Nucleus accumbens (tissue), 56 donors: ENCODE measurements at regions not wholly inside any gene's neighbourhood (a gene's known extent, or its start where the extent isn't known, plus 50 kb on each side); places are given as distances from the start of the nearest gene placed in this dataset.

Experiments used
- DNase-seq, 56 donors: peaks; one replicate each; lab custom pipeline; 2025; lab: John Stamatoyannopoulos, UW

DNA sequence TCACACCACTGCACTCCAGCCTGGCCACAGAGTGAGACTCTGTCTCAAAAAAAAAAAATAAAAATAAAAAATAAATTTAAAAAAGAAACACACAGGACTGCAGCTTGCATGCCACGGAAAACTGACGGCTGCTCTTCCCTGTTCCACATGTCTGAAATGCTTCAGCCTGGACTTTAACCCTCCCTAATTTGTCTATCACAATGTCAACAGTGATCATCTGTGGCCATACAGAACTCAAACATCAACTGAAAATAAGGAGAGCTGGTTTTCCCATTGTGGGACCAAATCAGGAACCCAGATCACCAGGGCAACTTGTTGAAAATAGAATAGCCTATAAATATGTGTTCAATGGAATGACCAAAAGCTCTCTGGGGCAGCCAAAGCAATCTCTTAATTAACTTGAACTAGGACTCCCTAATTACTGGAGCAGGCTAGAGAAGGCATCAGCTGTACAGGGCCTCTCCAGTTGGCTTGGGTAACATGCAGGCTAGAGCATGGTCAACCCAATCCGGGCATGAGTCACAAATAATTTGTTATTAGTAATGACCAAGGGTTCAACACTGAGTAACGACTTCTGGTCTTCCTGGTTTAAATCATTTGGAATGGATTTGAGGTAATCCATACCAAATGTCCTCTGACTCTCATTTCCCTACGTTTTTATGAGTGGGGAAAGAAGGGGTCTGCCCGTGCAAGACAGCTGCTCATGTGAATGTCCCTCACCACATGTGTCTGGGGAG lies 62.7 kb upstream of the KAZN start:
- no peak for DNase-seq

DNA sequence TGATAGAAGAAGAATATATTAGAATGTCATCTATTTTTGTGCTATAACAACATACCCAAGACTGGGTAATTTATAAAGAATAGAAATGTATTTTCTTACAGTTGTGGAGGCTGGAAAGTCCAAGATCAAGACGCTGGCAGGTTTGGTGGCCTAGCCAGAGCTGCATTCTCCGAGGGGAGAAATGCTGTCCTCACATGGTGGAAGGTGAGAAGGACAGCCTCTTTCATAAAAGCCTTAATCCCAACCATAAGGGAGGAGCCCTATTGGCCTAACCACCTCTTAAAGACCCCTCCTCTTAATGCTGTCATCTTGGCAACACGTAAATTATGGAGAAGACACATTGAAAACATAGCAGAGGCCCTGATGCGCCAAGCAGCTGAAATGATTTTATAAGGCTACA lies 60.1 kb upstream of the KAZN start:
- no peak for DNase-seq

DNA sequence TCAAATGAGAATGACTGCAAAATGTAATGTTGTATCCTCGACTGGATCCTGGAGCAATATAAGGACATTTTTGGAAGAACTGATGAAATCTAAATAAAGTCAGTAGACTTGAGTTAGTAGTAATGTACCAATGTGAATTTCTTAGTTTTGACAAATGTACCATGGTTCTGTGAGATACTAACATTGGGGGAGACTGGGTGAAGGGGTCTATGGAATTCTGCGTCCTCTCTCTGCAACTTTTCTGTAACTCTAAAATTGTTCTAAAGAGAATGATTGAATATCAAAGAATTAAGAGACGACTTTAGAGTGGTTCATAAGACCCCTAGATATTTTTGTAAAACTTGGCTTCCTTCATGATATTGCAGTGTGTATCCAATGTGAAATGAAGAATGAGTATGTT lies 59.2 kb upstream of the KAZN start:
- no peak for DNase-seq

DNA sequence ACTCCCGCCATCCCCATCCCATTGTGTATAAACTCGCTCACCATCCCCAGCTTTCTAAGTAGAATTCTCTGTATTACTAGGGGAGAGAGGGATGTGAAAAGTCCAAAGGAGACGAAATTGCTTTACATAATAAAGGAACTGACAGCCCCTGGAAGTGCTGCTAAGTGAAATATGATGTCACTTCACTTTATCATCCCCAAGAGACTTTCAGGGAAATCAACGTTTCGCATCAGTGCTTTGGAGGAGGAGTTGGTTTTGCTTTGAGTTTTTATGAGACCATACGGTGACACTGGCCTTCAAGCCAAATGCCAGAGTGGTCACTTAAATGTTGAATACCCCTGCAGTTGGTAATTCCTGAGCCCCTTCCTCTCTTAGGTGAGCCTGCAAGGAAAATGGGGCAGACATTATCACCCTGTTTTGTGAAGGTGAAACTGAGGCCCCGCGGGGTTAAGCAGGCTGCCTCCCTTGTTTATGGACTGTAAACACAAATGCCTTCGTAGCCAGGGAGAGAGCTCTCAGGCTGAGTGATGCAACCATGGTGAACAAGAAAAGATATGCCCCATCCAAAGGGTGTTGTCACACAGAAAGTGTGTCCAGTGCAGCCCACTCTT lies 58.4 kb upstream of the KAZN start:
- DNase-seq = no peak

DNA sequence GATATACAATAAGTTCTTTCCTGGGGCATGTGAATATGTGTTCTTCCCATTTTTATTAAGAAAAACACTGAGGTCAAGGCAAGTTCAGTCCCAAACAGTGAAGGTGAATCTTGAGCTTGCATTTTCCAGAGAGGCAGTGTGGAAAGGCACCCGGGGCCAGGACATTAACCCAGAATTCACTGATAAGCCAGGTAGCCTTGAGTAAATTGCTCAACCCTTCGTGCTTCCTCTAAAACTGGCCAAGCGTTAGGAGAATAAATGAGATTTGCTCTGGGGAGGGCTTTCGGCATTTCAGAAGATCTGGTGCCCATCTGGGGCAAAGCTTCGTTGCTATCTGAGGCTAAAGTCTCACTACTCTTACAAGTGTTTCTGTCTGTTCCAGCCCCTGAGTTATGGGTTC lies 57.1 kb upstream of the KAZN start:
- DNase-seq = no peak

DNA sequence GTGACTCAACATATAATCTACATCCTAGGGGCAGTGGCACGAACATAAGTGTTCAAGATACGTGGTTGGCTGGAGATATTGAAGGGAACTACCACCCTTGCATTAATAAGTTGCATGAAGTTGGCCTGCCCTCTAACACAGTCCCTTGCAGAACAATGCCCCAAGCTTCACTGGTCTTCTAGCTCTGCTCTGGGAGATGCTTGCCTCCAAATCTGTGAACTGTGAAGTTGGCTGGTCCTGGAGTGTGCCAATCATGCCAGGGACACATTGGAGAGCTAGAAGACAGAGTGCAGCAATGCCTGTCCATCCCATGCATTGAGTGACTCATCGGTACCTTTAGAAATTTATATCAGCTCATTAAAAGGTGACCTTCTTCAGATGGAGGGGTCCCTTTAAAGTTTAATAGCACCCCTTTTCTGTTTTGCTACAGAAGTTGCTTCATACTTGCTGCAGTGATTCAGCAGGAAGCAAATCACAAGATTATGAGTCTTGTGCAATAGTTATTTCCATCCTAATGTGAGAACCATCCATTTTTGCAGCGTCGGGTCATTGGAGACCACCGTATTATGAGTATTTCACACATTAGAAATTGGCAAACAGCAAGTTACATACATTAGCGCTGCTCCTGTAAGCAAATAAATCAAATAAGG lies 55.2 kb upstream of the KAZN start:
- DNase-seq = no peak

DNA sequence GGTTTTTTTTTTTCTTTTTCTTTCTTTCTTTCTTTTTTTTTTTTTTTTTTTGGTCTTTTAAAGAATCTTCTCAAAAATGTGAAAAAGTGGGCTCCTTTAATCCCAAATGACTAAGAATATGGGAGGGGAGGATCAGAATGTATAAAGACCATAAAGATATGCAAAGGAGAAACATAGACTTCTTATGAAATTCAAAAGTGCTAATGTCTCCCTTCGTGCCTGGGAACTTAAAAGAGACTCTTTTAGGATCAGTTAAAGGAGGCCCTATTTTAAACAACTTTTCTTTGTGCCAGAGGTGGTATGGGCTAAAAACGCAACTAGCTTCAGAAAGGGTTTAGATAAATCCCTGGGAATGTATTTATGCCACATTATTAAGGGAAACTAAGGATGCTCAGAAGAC lies 54.2 kb upstream of the KAZN start:
- DNase-seq = no peak

DNA sequence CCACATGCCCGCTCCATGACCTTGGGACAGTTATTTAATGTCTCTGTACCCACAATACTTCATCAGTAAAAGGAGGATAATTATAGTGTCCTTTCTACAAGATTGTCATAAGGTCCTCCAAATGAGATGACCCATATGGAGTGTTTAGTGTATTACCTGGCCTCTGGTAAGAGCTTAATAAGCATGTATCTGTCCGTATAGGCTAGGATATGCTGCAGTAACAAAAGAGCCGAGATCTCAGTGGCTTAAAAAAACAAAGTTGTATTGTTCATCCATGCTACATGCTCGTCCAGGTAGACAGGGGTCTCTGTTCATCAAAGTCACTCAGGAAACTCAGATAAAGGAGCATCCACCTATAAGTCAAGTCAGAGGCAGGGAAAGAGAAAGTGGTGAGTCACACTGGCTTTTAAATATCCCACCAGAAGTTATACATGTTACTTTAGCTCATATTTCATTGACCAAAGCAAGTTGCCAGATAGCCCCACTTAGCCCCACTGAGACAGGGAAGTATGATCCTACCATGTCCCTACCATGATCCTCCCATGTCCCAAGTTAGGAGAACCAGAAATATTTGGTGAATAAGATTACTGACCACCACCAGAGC lies 53.0 kb upstream of the KAZN start:
- DNase-seq = no peak

DNA sequence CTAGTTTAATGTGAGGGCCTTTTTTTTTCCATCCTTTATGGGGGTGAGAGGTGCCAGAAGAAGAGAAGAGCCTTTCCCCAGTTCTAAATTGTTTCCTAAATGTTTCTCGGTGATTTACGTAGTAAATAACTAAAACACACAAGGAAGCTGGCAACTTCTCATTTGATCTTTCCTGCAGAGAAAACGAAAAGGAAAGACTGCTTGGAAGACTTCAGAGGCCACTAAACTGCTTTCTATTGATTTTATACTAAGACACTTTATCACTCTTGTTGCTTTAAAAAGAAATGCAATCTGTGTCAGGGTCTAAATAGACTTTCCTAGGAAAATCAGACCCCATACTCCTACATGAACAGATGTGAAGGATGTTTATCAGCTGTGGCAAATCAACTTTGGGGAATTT lies 52.1 kb upstream of the KAZN start:
- DNase-seq = no peak
